NCI-H1694 (cell line): ENCODE measurements at regions not wholly inside any gene's neighbourhood (a gene's known extent, or its start where the extent isn't known, plus 50 kb on each side); places are given as distances from the start of the nearest gene placed in this dataset.

ENCODE experiments used
- DNase-seq: peaks from one replicate; lab custom pipeline; 2025; lab: John Stamatoyannopoulos, UW

DNA sequence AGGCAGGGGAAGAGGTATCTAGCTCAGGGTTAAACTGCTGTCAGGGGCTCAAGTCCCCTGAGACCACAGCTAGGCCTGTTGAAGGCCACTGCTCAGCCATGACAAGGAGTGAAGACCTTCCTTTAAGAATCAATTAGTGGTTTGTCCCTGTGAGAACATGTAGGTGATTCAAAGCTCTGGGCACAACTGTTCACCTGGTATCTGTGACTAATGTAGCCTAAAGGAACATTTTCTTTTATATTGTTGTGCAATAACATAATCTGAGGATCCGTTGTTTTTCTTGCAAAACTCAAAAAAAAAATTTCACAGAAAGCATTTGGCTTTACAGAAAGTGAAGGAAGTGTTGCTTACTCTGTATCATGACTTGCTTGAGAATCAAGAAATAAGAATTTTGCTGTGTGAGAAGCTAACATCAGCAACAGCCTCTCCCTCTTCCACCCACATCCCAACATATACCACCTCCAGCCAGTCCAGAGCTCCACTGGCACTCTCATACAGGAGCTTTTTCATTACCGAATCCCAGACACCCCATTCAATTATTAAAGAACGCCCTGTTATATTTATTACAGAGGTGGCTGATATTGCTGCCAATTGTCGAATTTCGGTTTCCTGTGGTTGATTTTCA is 807.0 kb downstream of the TLE4 start:
- DNase-seq = peak; percentile 21

- no peak for DNase-seq
Observed at GRCh38 chr9:80376180-80376579, 804.4 kb downstream of the TLE4 start.

- no peak for DNase-seq
Observed at GRCh38 chr9:80375477-80375876, 803.7 kb downstream of the TLE4 start.

GRCh38 chr9:80369641-80370040 is 797.9 kb downstream of the TLE4 start:
- no peak for DNase-seq

GRCh38 chr9:80366626-80367025 is 794.9 kb downstream of the TLE4 start:
- no peak for DNase-seq

DNA sequence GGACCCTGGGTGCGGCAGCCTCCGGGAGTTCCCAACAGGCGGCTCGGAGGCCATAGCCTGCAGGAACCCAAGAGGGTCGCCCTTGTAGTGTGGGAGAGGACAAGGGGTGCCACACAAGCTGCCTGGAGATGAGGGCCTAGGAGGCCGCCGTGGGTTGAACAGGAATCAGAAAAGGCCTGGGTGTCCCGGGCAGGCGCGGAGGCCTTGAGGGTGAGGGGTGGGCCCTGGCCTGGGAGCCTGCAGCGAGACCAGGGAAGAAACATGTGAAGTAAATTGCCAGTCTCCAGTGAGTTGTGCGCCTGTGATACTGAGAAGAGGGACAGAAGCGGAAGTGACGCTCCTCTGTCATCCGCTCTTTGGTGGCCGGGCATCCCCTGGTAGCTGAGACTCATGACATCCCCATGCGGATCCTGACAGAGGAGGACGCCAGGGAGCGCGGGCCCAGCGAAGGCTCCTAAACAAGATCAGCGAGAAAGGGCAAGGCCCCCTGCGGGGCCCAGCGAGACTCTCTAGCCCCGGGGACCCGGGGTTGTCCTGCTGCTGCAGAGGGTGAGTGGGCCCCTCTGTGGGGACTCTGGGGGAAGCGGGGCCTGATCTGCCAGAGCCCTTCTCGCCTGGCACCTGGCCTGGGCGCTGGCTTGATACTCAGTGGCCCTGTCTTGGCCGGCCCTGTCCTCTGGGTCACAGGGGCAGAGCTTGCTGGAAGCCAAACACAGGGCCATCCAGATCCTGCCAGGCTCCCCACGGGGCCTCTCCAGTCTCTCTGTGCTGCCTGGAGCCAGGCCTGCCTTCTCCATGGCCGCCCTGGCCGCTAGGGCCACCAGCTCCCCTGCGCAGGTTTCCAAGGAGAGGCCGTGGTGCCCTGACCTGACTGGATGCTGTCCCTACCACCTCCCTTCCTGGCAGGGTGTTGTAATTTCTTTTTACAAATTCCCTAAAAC is 788.4 kb downstream of the TLE4 start:
- no peak for DNase-seq

DNA sequence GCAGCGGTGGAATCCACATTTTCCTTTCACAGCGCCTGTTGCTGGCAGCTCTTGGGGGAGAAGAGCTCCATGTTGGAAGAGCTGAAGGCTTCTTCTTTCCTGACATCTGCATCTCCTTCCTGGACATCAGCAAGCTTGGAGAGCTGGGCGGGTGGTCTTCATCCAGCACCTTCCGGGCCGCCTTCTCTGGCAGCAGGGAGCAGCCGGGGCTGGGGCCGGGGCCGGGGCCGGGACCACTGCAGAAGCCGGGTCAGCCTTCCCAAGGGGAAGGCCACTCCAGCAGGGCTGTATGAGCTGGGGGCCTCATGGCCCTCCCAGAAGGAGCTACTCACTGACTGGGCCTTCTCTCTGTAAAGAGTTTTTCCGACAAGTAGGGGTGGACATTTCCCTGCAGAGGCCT is 787.5 kb downstream of the TLE4 start:
- DNase-seq = no peak

DNA sequence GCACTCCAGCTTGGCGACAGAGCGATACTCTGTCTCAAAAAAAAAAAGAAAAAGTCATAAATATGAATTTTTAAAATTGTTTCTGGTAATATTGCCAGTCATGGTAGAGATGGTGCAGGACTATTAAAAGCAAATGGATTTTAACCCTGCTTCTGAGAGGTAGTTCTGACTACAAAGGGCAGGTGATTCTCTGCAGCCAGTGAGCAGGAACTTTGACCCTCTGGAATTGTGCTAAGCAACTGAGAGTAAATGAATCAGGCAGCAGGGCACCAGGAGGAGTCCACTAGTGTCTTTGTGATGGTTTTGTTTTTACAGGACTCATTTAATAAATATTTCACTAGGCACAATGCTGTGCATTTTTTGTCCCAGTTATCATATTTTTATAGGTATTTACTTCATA is 781.2 kb downstream of the TLE4 start:
- DNase-seq = no peak

GRCh38 chr9:80351612-80352011 is 779.8 kb downstream of the TLE4 start:
- no peak for DNase-seq

DNA sequence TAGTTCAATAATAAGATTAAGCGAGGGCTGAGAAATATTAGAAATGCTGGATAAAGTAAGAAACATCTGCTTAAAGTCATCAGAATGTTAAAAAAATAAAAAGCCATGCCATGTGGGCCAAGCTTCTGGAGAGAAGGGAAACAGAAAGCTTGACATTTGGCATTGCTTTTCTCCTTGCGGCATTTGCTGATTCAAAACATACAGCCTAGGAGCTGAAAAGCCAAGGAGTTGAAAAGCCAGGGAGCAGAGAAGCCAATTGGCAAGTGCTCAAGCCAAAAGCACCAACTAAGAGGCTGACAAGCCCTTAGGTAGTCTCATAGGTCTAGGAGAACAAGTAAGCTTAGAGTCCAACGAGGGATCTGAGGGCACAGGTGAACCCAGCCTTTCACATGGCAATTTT is 754.3 kb downstream of the TLE4 start:
- DNase-seq = no peak

DNA sequence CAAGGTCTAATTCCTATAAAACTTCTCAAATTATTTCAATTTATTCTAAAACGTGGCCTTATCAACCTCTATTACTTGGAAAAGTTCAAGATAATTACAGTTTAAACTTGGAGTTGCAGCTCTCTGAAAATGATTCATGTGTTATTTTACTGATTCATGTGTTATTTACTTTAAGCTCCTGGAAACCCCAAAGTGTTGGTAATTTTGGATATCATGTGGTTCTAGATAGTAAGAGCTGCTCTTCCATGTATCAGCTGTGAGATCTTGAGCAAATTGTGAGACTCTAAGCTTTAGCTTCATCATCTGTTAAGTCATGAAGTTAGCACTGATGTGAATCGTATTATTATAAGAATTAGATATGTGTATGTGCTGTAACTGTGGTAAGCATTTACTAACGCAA is 749.2 kb downstream of the TLE4 start:
- DNase-seq = no peak

GRCh38 chr9:80320480-80320879 is 748.7 kb downstream of the TLE4 start:
- no peak for DNase-seq

- no peak for DNase-seq
Observed at GRCh38 chr9:80305136-80305535, 733.4 kb downstream of the TLE4 start.

GRCh38 chr9:80294955-80295354 is 723.2 kb downstream of the TLE4 start:
- no peak for DNase-seq

GRCh38 chr9:80294318-80294717 is 722.6 kb downstream of the TLE4 start:
- no peak for DNase-seq

DNA sequence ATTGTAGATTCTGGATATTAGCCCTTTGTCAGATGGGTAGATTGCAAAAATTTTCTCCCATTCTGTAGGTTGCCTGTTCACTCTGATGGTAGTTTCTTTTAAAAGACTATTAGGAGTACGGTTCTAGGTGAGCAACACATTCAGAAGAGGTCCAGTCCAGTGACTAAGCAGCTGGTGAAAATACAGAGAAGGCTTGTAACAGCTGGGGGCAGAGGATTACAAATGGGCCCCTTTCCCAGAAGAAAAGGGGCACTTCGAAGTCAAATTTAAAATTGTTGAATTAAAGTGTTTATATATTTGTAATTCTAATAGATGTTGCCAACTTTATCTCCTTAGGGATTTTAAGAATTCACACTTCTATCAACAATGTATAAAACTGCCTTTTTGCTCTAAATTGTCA is 720.5 kb downstream of the TLE4 start:
- no peak for DNase-seq

DNA sequence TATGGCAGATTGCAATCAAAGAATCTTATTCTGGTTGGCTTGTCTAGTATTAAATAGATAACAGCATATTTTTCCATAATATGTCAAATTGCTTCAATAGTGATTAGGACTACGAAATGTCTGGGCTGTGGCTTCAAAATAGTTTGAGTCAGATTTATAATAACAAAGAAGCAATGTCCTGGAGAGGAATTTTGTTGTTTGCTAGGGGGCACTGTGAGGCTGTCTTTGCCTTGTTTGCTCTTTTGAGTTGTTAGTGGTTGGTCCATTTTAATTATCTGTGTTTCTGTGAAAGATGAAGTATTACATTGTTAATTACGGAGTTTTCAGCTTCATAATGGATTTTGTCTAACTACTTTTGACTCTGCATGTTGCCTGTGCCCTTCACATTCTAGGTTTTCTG is 713.6 kb downstream of the TLE4 start:
- no peak for DNase-seq

DNA sequence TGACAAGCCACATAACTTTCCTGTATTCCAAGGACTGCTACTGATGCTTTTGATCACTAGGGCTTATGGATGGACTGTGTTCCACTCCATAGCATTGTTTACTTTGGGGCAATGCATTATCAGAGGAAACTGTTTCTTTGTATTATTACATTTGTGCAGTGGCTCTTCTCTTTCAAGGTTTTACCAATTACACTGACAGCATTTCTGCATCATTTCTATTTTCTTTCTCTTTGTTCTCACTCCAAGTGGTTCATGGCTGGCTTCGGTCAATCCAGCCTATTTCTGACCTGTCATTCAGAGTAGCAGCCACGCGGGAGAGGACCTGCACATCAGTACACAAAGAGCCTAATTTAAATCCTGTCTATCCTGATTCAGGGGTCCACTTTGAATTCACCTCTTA is 711.0 kb downstream of the TLE4 start:
- no peak for DNase-seq

DNA sequence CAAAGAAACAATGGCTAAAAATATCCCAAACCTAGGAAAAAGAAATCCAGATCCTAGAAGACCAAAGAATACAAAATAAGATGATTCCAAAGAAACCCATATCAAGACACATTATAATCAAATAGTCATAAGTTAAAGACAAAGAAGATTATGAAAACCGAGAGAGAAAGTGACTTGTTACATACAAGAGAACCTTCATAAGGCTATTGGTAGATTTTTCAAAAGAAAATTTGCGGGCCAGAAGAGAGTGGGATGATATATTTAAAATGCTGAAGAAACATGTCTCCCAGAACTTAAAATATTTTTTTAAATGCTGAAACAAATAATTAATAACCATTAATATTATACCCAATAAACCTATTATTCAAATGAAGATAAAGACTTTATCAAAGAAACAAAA is 687.3 kb downstream of the TLE4 start:
- DNase-seq = no peak

DNA sequence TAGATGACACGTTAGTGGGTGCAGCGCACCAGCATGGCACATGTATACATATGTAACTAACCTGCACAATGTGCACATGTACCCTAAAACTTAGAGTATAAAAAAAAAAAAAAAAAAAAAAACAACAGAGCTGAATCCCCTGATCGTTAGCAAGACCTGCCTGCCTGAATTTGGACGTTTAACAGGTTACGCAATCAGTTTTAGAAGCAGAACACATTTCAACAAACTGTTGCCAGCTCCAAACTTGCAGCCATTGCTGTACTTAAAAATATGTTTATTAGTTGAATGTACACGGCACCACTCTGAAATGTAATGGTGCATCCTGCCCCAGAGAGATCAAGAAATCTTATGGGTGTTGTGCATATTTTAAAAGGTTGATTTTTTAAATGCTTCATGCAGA is 680.0 kb downstream of the TLE4 start:
- DNase-seq = no peak

GRCh38 chr9:80242022-80242421 is 670.3 kb downstream of the TLE4 start:
- DNase-seq = no peak

DNA sequence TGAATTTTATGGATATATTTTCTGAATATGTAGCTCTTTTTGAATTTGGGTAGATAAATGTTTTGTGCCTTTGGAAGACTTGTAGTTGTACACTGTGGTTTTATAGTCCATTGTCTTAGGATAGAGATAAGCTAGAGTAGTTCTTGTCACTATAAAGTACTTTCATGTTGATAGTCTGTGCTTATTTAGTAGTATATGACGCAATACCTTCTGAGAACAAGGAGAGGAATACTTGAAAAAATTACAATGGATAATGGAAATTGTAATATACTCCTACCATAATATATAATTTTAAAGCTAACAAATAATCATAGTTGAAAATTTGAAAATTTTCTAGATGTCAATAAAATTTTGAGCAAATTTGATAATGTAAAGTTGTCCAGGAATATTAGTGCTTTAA is 664.0 kb downstream of the TLE4 start:
- DNase-seq = no peak

DNA sequence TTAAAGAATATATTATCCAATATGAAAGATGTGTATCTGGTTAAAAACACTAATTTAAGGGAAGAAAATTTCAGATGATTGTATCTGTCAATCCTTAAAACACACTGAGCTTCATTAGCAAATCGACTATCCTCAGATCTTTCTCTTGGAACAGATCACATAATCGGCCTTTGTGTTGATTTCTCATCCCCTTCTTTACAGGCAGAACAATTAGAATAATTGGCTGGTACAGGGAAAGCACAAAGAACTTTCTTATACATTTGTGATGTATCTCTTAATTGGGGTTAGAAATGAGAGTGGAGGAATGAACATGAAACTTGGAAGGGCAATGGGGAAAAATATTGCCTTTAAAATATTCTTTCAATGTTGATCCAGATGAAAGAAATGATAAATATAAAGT is 662.1 kb downstream of the TLE4 start:
- DNase-seq = no peak
